Gastroesophageal sphincter (tissue), 3 donors: ENCODE measurements at regions not wholly inside any gene's neighbourhood (a gene's known extent, or its start where the extent isn't known, plus 50 kb on each side); places are given as distances from the start of the nearest gene placed in this dataset.

Experiments used
- POLR2A ChIP-seq, 2 donors: fragments of 450-650 bp; IDR thresholded peaks; one replicate each; pipeline ENCODE4 v1.6.1; 2017; ENCODE audit warnings: antibody characterized with exemption in 2 of 2, mild to moderate bottlenecking in 2 of 2, moderate library complexity in 1 of 2
- POLR2AphosphoS5 ChIP-seq: sonication (generic); formaldehyde crosslinking; IDR thresholded peaks from one replicate; pipeline ENCODE4 v1.6.1; 2017; ENCODE audit warnings: antibody characterized with exemption
- TF ChIP-seq, protein P1 (sequence below), 4 experiments: fragments of 200-600 bp in 2 of 4; fragments of 450-650 bp in 2 of 4; sonication (generic) in 1 of 4; IDR thresholded peaks; one replicate each; pipeline ENCODE4 v1.5.1; 2017 to 2019; ENCODE audit warnings: antibody characterized with exemption in 4 of 4, mild to moderate bottlenecking in 2 of 4, moderate library complexity in 2 of 4

DNA sequence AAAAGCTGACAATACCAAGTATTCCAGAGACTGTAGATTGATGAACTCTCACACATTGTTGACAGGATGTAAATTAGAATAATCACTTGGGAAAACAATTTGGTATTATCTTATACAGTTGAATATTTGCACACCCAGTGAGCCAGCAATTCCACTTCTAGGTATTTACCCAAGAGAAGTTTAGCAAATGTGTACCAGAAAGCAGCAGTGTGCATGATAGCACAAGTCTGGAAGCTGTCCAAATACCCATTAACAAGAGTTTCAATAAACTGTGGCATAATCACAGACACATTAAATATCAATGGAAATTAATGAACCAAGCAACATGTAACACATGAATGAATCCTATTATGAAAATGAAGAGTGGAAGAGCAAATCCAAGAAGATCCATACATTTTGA, 233.6 kb downstream of the TPBG start:
- TF ChIP-seq, protein P1, sequence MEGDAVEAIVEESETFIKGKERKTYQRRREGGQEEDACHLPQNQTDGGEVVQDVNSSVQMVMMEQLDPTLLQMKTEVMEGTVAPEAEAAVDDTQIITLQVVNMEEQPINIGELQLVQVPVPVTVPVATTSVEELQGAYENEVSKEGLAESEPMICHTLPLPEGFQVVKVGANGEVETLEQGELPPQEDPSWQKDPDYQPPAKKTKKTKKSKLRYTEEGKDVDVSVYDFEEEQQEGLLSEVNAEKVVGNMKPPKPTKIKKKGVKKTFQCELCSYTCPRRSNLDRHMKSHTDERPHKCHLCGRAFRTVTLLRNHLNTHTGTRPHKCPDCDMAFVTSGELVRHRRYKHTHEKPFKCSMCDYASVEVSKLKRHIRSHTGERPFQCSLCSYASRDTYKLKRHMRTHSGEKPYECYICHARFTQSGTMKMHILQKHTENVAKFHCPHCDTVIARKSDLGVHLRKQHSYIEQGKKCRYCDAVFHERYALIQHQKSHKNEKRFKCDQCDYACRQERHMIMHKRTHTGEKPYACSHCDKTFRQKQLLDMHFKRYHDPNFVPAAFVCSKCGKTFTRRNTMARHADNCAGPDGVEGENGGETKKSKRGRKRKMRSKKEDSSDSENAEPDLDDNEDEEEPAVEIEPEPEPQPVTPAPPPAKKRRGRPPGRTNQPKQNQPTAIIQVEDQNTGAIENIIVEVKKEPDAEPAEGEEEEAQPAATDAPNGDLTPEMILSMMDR (IDR thresholded peaks at IDR 0.05), result no peak
- TF ChIP-seq POLR2AphosphoS5 (no peak), POLR2A (IDR thresholded peaks at IDR 0.05) (no peak)
